ENCODE measurements at regions not wholly inside any gene's neighbourhood (a gene's known extent, or its start where the extent isn't known, plus 50 kb on each side); places are given as distances from the start of the nearest gene placed in this dataset.

- no peak overlapping the region for H2AK9ac ChIP-seq (replicated peaks; ENCODE audit: low read depth, low read length, poor library complexity)
- H2AFZ ChIP-seq (replicated peaks; ENCODE audit: low read length, poor library complexity): no peak overlapping the region
- WGBS, 2 experiments (ENCODE audit: extremely low coverage in 2 of 2, insufficient read length in 1 of 2): no CpG with 5 or more reads among the region's 2 CpGs
- no peaks in the 10 kb centered on the region for H4K20me1 ChIP-seq (ENCODE audit: insufficient read depth, low read length)
- ATAC-seq (ENCODE audit: low read depth) (no peak), DNase-seq (no peak)
- H4K8ac ChIP-seq (ENCODE audit: low read depth in 2 of 2, low read length in 2 of 2): no peak overlapping the region
- no peak overlapping the region for H3K4ac ChIP-seq (ENCODE audit: low read depth, low read length)
- H3K4me3 ChIP-seq (ENCODE audit: insufficient read depth, low read depth, low read length): no peak overlapping the region
- H3K18ac ChIP-seq (ENCODE audit: low read depth, low read length): no peak overlapping the region
- H3K27me3 ChIP-seq (ENCODE audit: control insufficient read depth, insufficient read depth, low read length): no peaks in the 10 kb centered on the region
- H2BK5ac ChIP-seq (ENCODE audit: low read depth, low read length, poor library complexity, severe bottlenecking): no peak overlapping the region
- H4K5ac ChIP-seq (ENCODE audit: low read depth, low read length): no peak overlapping the region
- CTCF ChIA-PET: no interaction called here
- no peaks in the 10 kb centered on the region for H3K9me3 ChIP-seq (ENCODE audit: control insufficient read depth, insufficient read depth, low read length)
- H3K14ac ChIP-seq (replicated peaks; ENCODE audit: low read depth, low read length): no peak overlapping the region
- no peaks in the 10 kb centered on the region for H3K36me3 ChIP-seq (ENCODE audit: control insufficient read depth, insufficient read depth, low read length)
- POLR2A ChIA-PET (ENCODE audit: unreplicated experiment): no interaction called here
- no peaks in the 10 kb centered on the region for H3K9me1 ChIP-seq (ENCODE audit: insufficient read depth, low read length)
- no TSS peak for BruUV-seq (replicated peaks)
- H3K9ac ChIP-seq (ENCODE audit: low read depth, low read length): no peak overlapping the region
- no peak overlapping the region for H3K27ac ChIP-seq (ENCODE audit: insufficient read depth, low read length)
- H2AK5ac ChIP-seq (ENCODE audit: low read depth, low read length): no peak overlapping the region
- H2BK120ac ChIP-seq (ENCODE audit: low read depth, low read length): no peak overlapping the region
- H3K23ac ChIP-seq (ENCODE audit: low read depth, low read length): no peak overlapping the region
- H3K56ac ChIP-seq (ENCODE audit: extremely low read depth, insufficient read depth, low read length): no peak overlapping the region
- TF ChIP-seq BHLHE40 (IDR thresholded peaks at IDR 0.05; ENCODE audit: low read depth, low read length): no peak
- no peak for TF ChIP-seq MXI1 (IDR thresholded peaks at IDR 0.05; ENCODE audit: borderline replicate concordance, low read depth, low read length)
- no peak for TF ChIP-seq USF2 (IDR thresholded peaks at IDR 0.05; ENCODE audit: low read depth, low read length)
- H4K91ac ChIP-seq (ENCODE audit: insufficient read depth, low read depth, low read length): no peak overlapping the region
- H3K4me1 ChIP-seq (ENCODE audit: control insufficient read depth, insufficient read depth, low read length): no peaks in the 10 kb centered on the region
- no peaks in the 10 kb centered on the region for H3K79me1 ChIP-seq (ENCODE audit: low read depth in 1 of 2, low read length in 2 of 2)
- dilution Hi-C loops (cut with HindIII; ENCODE audit: low sequenced_read_pairs, unreplicated experiment): no loop called here
- H2BK15ac ChIP-seq (ENCODE audit: low read depth, low read length): no peak overlapping the region
- no peak overlapping the region for H2BK20ac ChIP-seq (ENCODE audit: low read depth, low read length)
- intact Hi-C loops (cut with micrococcal nuclease): no loop called here
- H3K4me2 ChIP-seq (ENCODE audit: low read depth, low read length): no peak overlapping the region
- in situ Hi-C loops (cut with MboI; ENCODE audit: low sequenced_read_pairs): no loop called here
Observed at GRCh38 chrX:17994429-17994828, 133.3 kb upstream of the RAI2 start.

Measured in IMR-90 (cell line).